ENCODE measurements at regions not wholly inside any gene's neighbourhood (a gene's known extent, or its start where the extent isn't known, plus 50 kb on each side); places are given as distances from the start of the nearest gene placed in this dataset.

- Histone ChIP-seq H3K9me3 (ENCODE audit: control insufficient read depth, insufficient read depth, low read depth, low read length) (no peaks in the 10 kb centered on the region), H3K4me1 (ENCODE audit: control insufficient read depth, insufficient read depth, low read length) (no peaks in the 10 kb centered on the region), H3K4me3 (ENCODE audit: low read depth in 2 of 2, low read length in 2 of 2) (no peak overlapping the region), H3K27ac (ENCODE audit: low read length) (no peak overlapping the region), H3K27me3 (ENCODE audit: control insufficient read depth, insufficient read depth, low read length) (no peaks in the 10 kb centered on the region; the same call in 1 of the 2 replicates), H3K36me3 (ENCODE audit: control insufficient read depth, insufficient read depth, low read length) (no peaks in the 10 kb centered on the region)
- TF ChIP-seq SIN3A (IDR thresholded peaks at IDR 0.05; ENCODE audit: borderline replicate concordance, insufficient read depth, low read depth, low read length) (no peak), POLR2AphosphoS5 (IDR thresholded peaks at IDR 0.05; ENCODE audit: low read depth, low read length) (no peak), TCF7L2 (IDR thresholded peaks at IDR 0.05; ENCODE audit: low read depth, low read length) (no peak), REST (IDR thresholded peaks at IDR 0.05; ENCODE audit: insufficient read depth in 1 of 2, low read depth in 2 of 2, low read length in 1 of 2) (no peak), CTCF (IDR thresholded peaks at IDR 0.05) (no peak)
- in situ Hi-C loops (cut with HindIII; ENCODE audit: low pct_unique_long_range_greater_than_20kb, low sequenced_read_pairs): no loop called here
- CTCF ChIA-PET: interaction anchor here (0.6 kb wide), 1 partner anchor 1060 kb away, joined by 4 read pairs; no protein-coding TSS in a partner anchor
- intact Hi-C loops (cut with micrococcal nuclease; ENCODE audit: unreplicated experiment): no loop called here
- DNase-seq (ENCODE audit: low read depth, low spot score) (no peak), ATAC-seq (no peak)
- no TSS peak for BruUV-seq (replicated peaks)
- POLR2A ChIA-PET: no interaction called here
Observed at GRCh38 chr21:35965699-35966098, 94.6 kb downstream of the SETD4 start.

- no peak overlapping the region for H3K4me3 ChIP-seq (ENCODE audit: low read depth in 2 of 2, low read length in 2 of 2)
- no peaks in the 10 kb centered on the region; the same call in 1 of the 2 replicates for H3K27me3 ChIP-seq (ENCODE audit: control insufficient read depth, insufficient read depth, low read length)
- no peak for DNase-seq (ENCODE audit: low read depth, low spot score)
- TF ChIP-seq SIN3A (IDR thresholded peaks at IDR 0.05; ENCODE audit: borderline replicate concordance, insufficient read depth, low read depth, low read length) (no peak), REST (IDR thresholded peaks at IDR 0.05; ENCODE audit: insufficient read depth in 1 of 2, low read depth in 2 of 2, low read length in 1 of 2) (no peak), POLR2AphosphoS5 (IDR thresholded peaks at IDR 0.05; ENCODE audit: low read depth, low read length) (no peak), TCF7L2 (IDR thresholded peaks at IDR 0.05; ENCODE audit: low read depth, low read length) (no peak), CTCF (IDR thresholded peaks at IDR 0.05) (no peak)
- no TSS peak for BruUV-seq (replicated peaks)
- H3K27ac ChIP-seq (ENCODE audit: low read length): no peak overlapping the region
- ChIA-PET CTCF (no interaction called here), POLR2A (no interaction called here)
- no peaks in the 10 kb centered on the region for H3K4me1 ChIP-seq (ENCODE audit: control insufficient read depth, insufficient read depth, low read length)
- intact Hi-C loops (cut with micrococcal nuclease; ENCODE audit: unreplicated experiment): no loop called here
- no peak for ATAC-seq
- no peaks in the 10 kb centered on the region for H3K36me3 ChIP-seq (ENCODE audit: control insufficient read depth, insufficient read depth, low read length)
- H3K9me3 ChIP-seq (ENCODE audit: control insufficient read depth, insufficient read depth, low read depth, low read length): no peaks in the 10 kb centered on the region
- in situ Hi-C loops (cut with HindIII; ENCODE audit: low pct_unique_long_range_greater_than_20kb, low sequenced_read_pairs): no loop called here
Observed at GRCh38 chr21:35963920-35964451, 96.3 kb downstream of the SETD4 start.
